Tibial artery (tissue), 4 donors: ENCODE measurements at regions not wholly inside any gene's neighbourhood (a gene's known extent, or its start where the extent isn't known, plus 50 kb on each side); places are given as distances from the start of the nearest gene placed in this dataset.

Experiments used
- DNase-seq, 2 donors: peaks; one replicate each; pipeline ENCODE4 v3.0.0-alpha.2; 2019
- H3K27ac ChIP-seq, 2 donors: fragments of 200-600 bp; sonication (generic) in 1 of 2; 1 replicate in 1 of 2; 2 replicates in 1 of 2; pipeline ENCODE4 v1.5.1; 2018 to 2019; ENCODE audit warnings: mild to moderate bottlenecking in 1 of 2
- H3K27me3 ChIP-seq, 2 donors: fragments of 200-600 bp; sonication (generic) in 1 of 2; one replicate each; pipeline versions ENCODE4 v1.5.1 to v1.6.0; 2016 to 2019
- H3K36me3 ChIP-seq, 3 donors: fragments of 200-600 bp; sonication (generic) in 2 of 3; one replicate each; pipeline ENCODE4 v1.5.1; 2016 to 2019; ENCODE audit warnings: mild to moderate bottlenecking in 2 of 3
- H3K4me1 ChIP-seq, 4 donors: fragments of 200-600 bp; sonication (generic) in 2 of 4; 1 replicate in 3 of 4; 2 replicates in 1 of 4; pipeline ENCODE4 v1.5.1; 2016 to 2019
- H3K4me3 ChIP-seq, 2 donors: fragments of 200-600 bp; sonication (generic) in 1 of 2; 1 replicate in 1 of 2; 2 replicates in 1 of 2; pipeline ENCODE4 v1.5.1; 2018 to 2019; ENCODE audit warnings: mild to moderate bottlenecking in 2 of 2
- H3K9me3 ChIP-seq, 3 donors: fragments of 200-600 bp; sonication (generic) in 1 of 3; one replicate each; pipeline ENCODE4 v1.5.1; 2016 to 2019
- CTCF ChIP-seq, 2 experiments: fragments of 200-600 bp in 1 of 2; fragments of 450-650 bp in 1 of 2; IDR thresholded peaks; one replicate each; pipeline ENCODE4 v1.5.1; 2017 to 2019; ENCODE audit warnings: antibody characterized with exemption in 2 of 2, mild to moderate bottlenecking in 1 of 2, moderate library complexity in 1 of 2
- intact Hi-C: fragments of 100-400 bp; cut with DNase I; formaldehyde crosslinking; loops from one replicate; pipeline ENCODE4 v1.15.0; 2023; ENCODE audit warnings: low total_unique reads

DNA sequence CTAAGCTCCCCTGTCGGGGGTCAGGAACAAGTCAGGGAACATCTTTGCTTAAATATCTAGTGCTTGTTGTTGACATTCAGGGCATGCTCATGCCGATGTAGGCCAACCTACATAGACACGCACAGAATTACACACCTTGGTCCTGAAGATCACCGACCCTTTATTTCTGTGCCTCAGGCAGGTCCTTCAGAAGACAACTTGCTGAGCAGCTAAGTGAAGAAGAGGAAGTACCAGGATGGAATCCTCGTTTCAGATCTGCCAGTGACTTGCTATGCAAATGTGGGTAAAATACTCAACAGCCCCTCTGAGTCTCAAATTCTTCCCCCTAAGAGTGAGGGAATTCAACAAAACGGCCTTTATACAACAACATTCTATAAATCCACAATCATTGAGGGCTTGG, 494.7 kb downstream of the BCL11A start:
- H3K4me1 ChIP-seq: no peaks in the 10 kb centered on the region
- intact Hi-C loops: no loop called here
- H3K36me3 ChIP-seq: no peaks in the 10 kb centered on the region
- no peak overlapping the region for H3K4me3 ChIP-seq
- no peak overlapping the region for H3K27ac ChIP-seq
- no peaks in the 10 kb centered on the region for H3K27me3 ChIP-seq
- H3K9me3 ChIP-seq: no peaks in the 10 kb centered on the region
- no peak for TF ChIP-seq CTCF (IDR thresholded peaks at IDR 0.05)
- no peak for DNase-seq

GRCh38 chr2:60054571-60055340, 498.7 kb downstream of the BCL11A start:
- Histone ChIP-seq H3K27ac (no peak overlapping the region), H3K27me3 (no peaks in the 10 kb centered on the region), H3K4me1 (no peaks in the 10 kb centered on the region), H3K36me3 (no peaks in the 10 kb centered on the region), H3K9me3 (no peaks in the 10 kb centered on the region), H3K4me3 (no peak overlapping the region)
- no peak for TF ChIP-seq CTCF (IDR thresholded peaks at IDR 0.05)
- intact Hi-C loops: no loop called here
- DNase-seq: no peak

- no peaks in the 10 kb centered on the region for H3K27me3 ChIP-seq
- TF ChIP-seq CTCF (IDR thresholded peaks at IDR 0.05): no peak
- intact Hi-C loops: no loop called here
- H3K36me3 ChIP-seq: no peaks in the 10 kb centered on the region
- no peaks in the 10 kb centered on the region for H3K4me1 ChIP-seq
- DNase-seq: no peak
- H3K27ac ChIP-seq: no peak overlapping the region
- no peaks in the 10 kb centered on the region for H3K9me3 ChIP-seq
- no peak overlapping the region for H3K4me3 ChIP-seq
Observed at GRCh38 chr2:60053791-60054190, 499.7 kb downstream of the BCL11A start.

DNA sequence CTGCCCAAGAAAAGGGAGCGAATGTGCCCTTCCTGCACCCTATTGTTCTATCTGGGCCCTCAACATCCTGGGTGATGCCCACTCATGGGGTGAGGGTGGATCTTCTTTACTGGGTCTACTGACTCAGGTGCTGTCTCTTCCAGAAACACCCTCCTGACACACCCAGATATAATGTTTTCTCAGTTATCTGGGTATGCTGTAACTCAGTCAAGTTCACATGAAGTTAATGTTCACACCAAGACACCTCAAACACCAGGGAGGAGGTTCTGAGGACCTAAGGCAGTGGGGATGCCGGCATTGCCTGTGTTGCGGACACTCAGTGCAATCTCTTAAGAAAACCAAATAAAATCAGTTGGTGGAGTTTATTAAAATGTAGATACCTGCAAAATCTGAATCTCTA, 500.9 kb downstream of the BCL11A start:
- no peak for TF ChIP-seq CTCF (IDR thresholded peaks at IDR 0.05)
- Histone ChIP-seq H3K27me3 (no peaks in the 10 kb centered on the region), H3K27ac (no peak overlapping the region), H3K4me3 (no peak overlapping the region), H3K4me1 (no peaks in the 10 kb centered on the region), H3K36me3 (no peaks in the 10 kb centered on the region), H3K9me3 (no peaks in the 10 kb centered on the region)
- DNase-seq: no peak
- intact Hi-C loops: no loop called here

DNA sequence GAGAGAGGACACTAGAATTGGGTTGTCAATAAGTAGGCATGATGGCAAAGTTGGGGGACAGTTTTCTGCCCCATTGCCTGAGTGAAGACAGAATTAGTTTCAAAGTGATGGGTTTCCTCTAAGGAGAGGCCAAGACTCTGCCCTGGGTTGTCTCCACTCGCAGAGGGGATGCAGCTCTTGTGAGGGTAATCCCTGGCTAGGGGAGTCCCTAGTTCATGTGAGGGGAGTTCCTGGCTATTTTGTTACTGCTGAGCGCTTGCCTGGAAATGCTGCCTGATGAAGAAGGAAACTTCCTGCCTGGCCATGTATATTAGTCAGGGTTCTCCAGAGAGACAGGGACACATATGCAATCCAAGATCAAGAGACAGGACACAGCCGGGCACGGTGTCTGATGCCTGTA, 501.5 kb downstream of the BCL11A start:
- H3K36me3 ChIP-seq: no peaks in the 10 kb centered on the region
- intact Hi-C loops: no loop called here
- H3K4me3 ChIP-seq: no peak overlapping the region
- no peak for DNase-seq
- H3K27me3 ChIP-seq: no peaks in the 10 kb centered on the region
- H3K4me1 ChIP-seq: no peaks in the 10 kb centered on the region
- H3K27ac ChIP-seq: no peak overlapping the region
- H3K9me3 ChIP-seq: no peaks in the 10 kb centered on the region
- TF ChIP-seq CTCF (IDR thresholded peaks at IDR 0.05): no peak
